ENCODE measurements at regions not wholly inside any gene's neighbourhood (a gene's known extent, or its start where the extent isn't known, plus 50 kb on each side); places are given as distances from the start of the nearest gene placed in this dataset.
"Not testable (repeated sequence)": the region's sequence is repeated elsewhere in the genome, so short reads cannot be mapped to it uniquely, and the experiment has no call there.

DNA sequence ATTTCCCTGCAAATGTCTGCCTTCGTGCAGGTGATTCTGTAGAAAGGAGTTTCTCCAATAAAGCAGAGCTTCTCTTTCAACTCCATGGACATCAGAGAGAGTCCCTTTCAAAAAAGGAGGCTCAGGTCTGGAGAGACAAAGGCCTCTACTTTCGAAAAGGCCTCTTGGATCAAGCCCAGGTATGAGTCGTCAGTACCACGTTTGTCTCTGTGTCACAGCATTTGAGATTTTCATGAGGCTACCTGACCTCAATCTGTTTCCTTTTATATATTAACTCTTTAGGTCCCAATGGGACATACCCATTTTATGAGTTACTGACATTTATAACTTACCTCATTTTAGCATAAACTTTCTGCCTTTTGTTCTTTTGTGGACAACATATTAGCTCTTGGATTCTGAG is 290.8 kb downstream of the RPAP3 start:
- intact Hi-C loops (cut with DNase I): no loop called here
- no peak for DNase-seq (ENCODE audit: low spot score)

DNA sequence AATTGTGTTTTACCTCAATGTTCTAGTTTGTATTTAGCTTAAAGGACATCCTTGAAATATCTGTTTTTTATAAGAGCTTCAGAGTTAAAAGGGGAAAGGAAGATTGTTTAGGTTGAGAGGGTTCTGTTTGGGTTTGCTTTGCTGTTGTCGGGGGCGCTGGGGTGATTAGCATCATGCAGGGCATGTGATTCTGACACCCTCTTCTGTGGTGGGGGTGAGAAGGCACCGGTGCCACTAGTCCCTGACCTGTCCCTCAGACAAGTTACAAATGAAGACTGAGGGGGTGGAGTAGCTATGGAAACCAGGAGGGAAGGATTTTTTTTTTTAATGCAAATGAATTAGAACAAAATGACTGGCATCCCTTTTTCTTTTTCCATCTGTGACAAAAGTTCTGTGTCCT is 291.3 kb downstream of the RPAP3 start:
- no peak for DNase-seq (ENCODE audit: low spot score)
- intact Hi-C loops (cut with DNase I): no loop called here

DNA sequence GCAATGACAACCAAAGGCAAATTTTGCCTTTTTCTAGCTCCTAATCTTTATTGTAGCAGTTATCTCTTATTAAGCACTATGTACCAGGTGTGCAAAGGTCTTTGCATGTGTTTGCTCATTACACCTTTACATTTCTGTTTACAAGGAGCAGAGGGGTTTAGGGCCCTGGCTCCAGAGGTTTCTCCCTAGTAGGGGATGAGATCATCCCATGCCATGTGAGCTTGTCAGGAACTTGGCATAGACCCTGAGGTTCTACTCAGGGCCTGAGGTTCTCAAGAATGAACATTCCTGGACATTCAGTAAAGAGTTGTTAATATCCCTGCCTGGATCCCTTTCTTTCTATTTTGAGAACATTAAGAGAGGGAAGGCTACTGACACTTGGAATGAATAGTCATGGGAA is 292.0 kb downstream of the RPAP3 start:
- DNase-seq (ENCODE audit: low spot score): no peak
- intact Hi-C loops (cut with DNase I): no loop called here

DNA sequence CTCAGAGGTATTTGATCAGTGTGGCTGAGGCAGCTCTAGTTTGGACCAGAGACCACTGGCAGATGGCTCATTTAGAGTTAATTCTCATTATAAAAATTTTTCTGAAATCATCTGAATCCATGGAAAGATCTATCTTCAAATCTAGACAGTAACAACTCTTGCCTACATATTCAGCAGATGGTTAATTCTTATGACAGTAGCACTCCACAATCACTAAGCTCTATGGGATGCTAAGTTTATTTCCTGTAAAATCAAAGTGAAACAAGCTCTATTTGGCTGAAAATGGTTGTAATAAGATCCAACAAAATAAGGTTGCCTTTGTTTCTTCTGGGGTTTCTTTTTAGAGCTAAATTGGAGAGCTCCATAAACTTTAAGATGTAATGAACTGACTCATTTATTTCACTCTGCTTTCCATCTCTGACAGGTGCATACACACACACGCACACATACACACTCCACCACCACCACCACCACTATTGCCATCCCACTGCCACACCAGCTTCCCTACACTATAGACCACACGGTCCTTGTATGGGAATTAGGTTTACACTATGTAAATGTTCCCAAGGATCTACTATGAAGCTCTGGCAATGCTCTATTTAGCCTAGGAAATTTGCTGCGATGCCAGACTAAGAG is 293.1 kb downstream of the RPAP3 start:
- no peak for DNase-seq (ENCODE audit: low spot score)
- intact Hi-C loops (cut with DNase I): no loop called here

DNA sequence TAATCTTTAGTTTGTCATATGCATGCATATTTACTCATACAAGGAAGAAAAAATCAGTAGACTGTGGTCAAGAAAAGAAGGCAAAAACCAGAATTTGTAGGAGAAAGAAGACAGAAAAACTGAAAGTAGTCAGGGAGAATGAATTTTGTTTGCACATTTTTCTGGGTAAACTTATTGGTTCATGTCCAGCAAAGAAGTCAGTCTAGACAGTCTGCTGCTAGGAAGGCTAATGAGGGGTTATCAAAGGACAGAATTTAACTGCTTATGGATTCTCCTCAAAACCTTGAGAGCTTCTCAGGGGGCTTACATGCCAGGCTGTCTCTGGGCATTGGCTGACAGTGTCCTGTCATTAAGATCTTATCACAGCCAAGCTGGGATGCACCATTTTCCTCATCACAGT is 293.9 kb downstream of the RPAP3 start:
- intact Hi-C loops (cut with DNase I): no loop called here
- DNase-seq (ENCODE audit: low spot score): no peak

DNA sequence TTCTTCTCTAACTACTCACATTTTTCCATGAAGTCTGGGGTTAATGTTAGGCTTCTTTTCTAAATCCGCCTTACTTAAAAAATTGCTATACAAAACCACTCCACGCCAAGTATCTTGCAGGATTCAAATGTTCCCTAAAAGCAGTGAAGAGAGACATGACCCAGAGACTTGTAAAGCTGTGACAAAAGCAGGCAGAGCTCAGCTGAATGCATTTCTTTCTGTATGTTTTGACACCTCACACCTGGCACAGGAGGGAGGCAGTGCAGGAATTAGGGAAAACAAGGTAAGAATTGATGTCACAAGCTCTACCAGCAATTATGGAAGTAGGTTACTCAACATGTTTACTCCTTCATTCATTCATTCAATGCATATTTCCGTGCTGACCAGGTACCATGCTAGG is 295.0 kb downstream of the RPAP3 start:
- no peak for DNase-seq (ENCODE audit: low spot score)
- intact Hi-C loops (cut with DNase I): no loop called here

DNA sequence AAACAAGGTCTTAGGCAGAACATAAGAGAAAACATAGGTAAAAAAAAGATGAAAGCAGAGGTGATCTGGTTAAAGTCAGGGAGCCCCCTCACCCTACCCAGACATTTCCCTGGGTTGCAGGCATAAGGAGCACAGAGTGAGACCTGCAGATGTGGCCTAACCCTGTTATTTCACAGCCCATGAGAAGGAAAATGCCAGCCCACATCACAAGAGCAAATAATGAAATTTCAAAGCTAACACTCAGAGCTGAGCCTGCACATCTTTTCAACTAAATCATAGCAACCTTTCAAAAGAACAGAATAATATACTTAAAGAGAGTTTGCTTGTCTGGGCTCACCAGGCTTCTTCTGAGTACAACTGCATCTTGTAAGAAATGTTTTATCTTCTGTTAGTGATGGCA is 295.4 kb downstream of the RPAP3 start:
- DNase-seq (ENCODE audit: low spot score): no peak
- intact Hi-C loops (cut with DNase I): no loop called here

DNA sequence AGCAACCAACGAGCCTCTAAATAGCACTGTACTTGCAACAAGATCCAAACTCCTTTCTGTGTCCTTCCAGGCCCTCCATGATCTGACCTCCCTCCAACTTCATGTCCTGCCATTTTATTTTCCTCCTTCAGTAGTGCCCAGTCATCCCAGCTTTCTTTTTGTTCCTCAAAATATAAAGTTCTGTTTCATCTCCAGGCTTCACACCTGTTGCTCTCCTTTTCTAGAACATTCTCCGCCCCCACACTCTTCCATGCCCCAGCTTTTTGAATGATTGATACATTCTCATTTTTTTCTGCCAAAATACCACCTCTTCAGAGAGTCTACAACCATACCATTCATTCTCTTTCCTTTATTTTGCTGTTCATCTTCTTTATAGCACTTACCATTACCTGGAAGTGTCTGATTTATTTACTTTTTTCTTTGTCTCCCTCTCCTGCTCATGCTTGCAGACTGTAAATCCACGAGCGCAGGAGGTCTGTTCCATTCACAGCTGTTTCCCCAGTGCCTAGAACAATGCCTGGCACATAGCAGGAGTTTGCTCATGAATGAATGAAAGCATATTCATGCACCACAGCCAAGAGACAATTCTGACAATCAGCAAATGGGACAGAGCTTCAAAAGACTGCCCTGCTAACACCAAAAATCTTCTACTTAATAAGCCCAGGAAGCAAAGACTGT is 296.4 kb downstream of the RPAP3 start:
- DNase-seq (ENCODE audit: low spot score): no peak
- intact Hi-C loops (cut with DNase I): no loop called here

DNA sequence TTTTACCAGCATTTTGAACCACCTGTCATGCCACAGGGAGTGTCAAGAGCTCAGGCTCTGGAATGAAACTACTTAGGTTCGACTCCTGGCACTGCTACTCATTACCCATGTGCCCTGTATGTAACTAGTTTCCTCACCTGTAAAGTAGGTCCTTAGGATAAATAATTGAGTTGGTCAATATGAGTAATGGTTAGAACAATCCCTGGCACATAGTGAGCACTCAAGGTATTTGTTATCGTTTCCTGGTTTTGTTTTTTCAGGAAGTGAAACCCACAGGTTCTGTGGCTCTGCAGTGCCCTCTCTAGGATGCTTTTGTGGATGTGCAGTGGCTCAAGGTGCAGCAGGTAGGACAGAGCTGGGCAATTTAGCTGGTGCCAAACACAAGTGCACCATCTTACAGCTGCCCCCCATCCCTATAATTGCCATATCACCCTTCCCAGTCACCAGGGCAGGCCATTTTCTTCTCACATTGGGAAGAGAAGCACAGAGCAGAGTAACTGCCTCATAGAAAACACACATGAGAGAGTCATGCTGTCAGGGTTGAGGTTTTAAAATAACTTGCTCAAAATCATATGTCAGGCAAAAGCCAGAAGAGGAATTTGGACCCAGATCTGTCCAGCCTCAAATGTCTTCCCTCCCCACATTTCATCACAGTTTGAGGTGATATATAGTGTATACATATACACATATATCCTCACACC is 297.5 kb downstream of the RPAP3 start:
- no peak for DNase-seq (ENCODE audit: low spot score)

DNA sequence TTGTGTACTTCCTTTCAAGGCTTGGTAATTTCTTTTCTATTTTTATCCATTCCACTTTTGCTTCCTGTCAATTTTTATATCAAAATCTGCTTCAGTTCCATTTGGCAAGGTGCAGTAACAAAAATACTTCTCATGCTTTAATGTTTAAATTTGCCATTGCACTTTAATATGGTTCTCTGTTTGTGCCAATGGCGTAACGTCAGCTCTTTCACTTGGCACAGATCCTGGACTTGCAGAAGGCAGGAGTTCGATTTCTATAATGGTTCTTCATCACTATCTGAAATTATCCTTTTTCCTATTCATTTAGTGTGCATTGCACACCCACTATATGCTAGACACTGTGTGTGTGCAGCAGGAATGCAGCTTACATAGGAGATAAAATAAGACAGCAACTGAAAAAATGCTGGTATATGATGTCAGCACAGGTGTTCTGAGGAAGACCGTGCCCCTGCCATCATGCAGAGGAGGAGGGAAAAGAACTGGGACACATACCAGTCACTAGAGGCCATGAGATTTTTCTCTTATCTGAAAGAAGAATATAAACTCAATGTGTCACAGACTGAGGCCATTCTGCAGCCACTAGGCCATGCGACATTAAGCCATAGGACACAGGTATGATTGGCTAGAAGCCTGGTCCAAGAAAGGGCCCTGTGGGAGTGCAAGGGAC is 298.2 kb downstream of the RPAP3 start:
- intact Hi-C loops (cut with DNase I): no loop called here
- DNase-seq (ENCODE audit: low spot score): no peak

More for the DNA sequence above, 297.5 kb downstream of the RPAP3 start:
- intact Hi-C loops (cut with DNase I): no loop called here

DNA sequence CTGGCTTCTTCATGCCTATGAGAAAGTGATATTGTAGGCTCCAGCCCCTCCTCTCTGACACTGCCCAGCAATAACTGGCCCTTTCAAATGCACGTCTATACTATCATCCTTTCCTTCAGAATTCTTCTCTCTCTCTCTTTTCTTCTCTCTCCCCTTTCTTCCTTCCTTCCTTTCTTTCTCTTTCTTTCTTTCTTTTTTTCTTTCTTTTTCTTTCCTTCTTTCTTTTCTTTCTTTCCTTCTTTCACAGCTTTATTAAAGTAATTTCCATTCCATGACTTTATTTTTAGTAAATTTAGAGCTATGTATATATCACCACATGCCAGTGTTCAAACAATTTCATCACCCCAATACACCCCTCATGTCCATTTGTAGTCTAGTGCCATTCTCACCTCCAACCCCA is 302.1 kb downstream of the RPAP3 start:
- DNase-seq (ENCODE audit: low spot score): no peak
- intact Hi-C loops (cut with DNase I): no loop called here

DNA sequence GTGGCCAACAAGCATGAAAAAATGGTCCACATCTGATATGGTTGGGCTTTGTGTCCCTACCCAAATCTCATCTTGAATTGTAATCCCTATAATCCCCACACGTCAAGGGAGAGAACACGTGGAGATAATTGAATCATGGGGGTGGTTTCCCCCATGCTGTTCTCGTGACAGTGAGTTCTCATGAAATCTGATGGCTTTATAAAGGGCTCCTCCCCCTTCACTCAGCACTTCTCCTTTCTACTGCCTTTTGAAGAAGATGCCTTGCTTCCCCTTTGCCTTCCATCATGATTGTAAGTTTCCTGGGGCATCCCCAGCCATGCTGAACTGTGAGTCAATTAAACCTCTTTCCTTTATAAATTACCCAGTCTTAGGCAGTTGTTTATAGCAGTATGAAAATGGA is 304.6 kb downstream of the RPAP3 start:
- intact Hi-C loops (cut with DNase I); DNase-seq (ENCODE audit: low spot score): not testable (repeated sequence)

DNA sequence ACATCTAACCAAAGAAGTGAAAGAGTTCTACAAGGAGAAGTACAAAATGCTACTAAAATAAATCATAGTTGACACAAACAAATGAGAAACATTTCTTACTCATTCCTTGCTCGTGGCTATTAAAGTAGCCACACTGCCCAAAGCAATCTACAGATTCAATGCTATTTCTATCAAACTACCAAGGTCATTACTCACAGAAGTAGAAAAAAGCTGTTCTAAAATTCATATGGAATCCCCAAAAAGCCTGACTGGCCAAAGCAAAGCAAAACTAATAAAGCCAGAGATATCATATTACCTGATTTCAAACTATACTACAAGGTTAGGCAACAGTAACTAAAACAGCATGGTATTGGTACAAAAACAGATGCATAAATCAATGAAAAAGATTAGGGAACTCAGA is 305.6 kb downstream of the RPAP3 start:
- DNase-seq (ENCODE audit: low spot score): no peak

DNA sequence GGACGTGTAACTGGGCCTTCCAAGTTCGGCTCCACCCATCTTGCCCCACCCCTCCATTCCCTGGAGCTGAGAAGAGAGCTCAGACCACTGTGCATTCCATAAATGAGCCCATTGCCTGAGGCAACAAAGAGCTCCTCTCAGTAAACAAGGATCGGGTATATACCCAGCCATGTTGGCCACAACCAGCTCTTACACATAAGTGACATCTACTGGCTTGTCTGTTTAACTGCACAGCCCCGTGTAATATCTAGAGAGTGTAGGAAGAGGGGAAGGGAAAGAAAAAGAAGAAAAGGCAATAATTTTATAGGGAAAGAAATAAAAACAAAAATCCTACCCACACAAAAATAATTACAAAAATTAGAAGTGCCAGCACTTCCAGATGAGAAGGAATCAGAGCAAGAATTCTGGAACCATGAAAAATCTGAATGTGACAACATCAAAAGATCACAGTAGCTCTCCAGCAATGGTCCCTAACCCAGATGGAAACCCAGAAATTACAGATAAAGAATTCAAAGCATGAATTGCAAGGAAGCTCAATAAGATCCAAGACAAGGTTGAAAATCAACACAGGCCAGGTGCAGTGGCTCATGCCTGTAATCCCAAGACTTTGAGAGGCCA is 308.1 kb downstream of the RPAP3 start:
- no peak for DNase-seq (ENCODE audit: low spot score)
- intact Hi-C loops (cut with DNase I): loop anchor here in 1 of 2 donors (10.0 kb wide), 1 partner anchor 363 kb away; no protein-coding TSS in a partner anchor

More for the DNA sequence above, 305.6 kb downstream of the RPAP3 start:
- intact Hi-C loops (cut with DNase I): no loop called here

DNA sequence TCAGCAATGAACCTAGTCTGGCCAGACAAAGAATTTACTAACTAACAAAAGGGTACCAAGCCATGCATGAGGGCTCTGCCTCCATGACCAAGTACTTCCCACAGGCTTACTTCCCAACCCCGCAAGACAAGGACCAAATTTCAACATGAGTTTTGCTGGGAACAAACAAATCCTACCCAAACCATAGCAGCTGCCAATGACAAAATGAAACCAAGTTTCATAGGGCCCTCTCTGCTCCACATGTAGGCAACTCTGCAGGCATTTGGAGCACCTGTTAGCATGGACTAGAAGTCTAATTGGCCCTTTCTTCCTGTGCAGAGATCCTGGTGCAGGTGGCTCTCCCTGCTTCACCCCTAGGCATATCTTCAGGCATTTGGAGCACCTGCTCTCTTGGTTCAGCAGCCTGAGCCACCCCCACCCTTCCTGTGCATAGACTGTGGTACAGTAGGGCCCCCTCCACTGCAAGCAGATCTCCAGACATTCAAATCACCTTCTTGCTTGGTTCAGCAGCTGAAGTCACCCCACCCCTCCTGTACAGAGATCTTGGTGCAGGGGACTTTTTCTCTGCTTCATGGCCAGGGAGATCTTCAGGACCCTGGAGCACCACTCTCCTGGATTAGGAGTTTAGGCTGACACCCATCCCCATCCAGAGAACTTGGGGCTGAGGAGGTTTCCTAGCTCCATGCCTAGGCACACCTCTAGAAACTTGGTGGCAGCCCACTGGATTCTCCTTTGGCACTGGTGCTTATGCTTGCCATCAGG is 308.7 kb downstream of the RPAP3 start:
- intact Hi-C loops (cut with DNase I): loop anchor here in 1 of 2 donors (10.0 kb wide), 1 partner anchor 362 kb away; no protein-coding TSS in a partner anchor
- DNase-seq (ENCODE audit: low spot score): no peak

DNA sequence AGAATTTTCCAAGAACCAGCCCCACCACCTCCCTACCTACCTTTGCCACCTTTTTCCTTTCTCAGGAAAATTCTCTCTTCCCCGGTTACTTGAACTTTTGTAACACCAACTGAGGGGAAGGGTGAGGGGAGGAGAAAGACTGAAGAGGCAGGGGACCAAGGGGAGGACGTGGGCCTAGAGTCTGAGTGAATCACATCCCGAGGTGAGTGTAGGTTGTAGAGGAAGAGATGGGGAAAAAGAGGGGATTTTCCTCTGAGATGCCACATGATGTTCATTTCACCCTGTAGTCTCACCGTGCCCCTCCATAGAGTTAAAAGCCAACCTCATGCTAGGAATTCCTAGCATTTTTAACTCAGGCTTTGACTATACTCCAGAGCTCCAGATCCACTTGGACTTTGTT is 311.8 kb downstream of the RPAP3 start:
- intact Hi-C loops (cut with DNase I): loop anchor here in 1 of 2 donors (10.0 kb wide), 1 partner anchor 359 kb away; no protein-coding TSS in a partner anchor
- no peak for DNase-seq (ENCODE audit: low spot score)

DNA sequence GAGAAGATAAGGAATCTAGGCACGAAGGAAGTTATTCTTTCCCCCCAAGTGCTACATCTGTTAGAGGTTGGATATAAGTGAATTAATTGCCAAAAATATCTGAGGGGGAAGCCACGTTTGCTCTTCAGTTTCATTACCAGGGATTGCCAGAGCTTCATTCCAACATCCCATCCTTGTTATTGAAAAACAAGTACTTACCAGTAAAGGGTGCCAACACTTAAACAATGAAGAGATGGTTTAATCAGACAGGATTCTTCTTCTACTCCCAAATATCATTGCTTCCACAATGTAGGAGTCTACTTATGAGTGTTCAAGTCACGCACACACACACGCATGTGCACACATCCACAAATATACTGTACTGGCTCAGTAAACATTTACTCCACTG is 312.4 kb downstream of the RPAP3 start:
- DNase-seq (ENCODE audit: low spot score): no peak
- intact Hi-C loops (cut with DNase I): loop anchor here in 1 of 2 donors (10.0 kb wide), 1 partner anchor 359 kb away; no protein-coding TSS in a partner anchor

DNA sequence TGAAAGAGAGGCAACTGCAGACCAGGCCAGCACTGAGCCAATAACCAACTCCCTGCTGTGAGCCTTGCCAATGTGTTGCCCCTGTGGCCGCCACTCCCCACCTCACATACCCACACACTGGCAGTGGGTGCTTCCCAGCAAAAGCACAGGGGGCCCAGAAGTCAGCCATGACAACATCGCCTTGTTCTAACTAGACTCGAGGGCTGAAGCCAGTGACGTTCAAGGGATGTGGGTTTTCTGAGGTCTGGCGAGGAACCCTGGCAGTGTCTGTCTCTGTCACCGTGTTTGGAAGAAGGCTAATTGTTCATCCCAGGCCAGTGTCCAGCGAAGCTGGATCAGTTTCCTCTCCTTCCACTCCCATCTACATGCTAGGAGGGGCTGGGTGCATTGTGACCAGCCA is 311.8 kb upstream of the AMIGO2 start:
- no peak for DNase-seq (ENCODE audit: low spot score)
- intact Hi-C loops (cut with DNase I): loop anchor here in 1 of 2 donors (10.0 kb wide), 1 partner anchor 357 kb away; no protein-coding TSS in a partner anchor

DNA sequence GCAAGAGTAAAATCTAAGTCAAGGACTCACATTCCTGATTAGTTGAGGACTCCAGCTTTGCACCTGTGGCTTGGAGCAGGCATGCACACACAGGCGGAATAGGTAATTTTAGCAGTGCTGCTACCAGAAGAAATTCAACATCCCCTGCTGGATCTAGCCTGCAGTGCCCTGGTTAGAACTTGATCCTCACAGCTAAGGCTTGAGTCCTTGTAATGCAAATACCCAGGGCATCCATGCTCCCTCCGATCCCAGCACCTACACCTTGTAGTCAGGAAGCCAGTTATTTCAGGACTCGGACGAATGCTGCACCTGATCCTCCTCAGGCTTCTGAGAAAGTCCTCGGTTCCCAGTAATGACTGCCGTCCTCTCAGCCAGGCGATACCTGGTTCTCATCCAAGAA is 309.0 kb upstream of the AMIGO2 start:
- no peak for DNase-seq (ENCODE audit: low spot score)
- intact Hi-C loops (cut with DNase I): no loop called here

Data from posterior vena cava (tissue), 2 donors.